Medulla oblongata (tissue), 1 donor: ENCODE measurements at regions not wholly inside any gene's neighbourhood (a gene's known extent, or its start where the extent isn't known, plus 50 kb on each side); places are given as distances from the start of the nearest gene placed in this dataset.

Experiments
- DNase-seq: peaks from one replicate; pipeline ENCODE4 v3.0.0-alpha.2; 2015; ENCODE audit errors: extremely low spot score

GRCh38 chr9:115730845-115731244, 422.7 kb upstream of the PAPPA start:
- no peak for DNase-seq

- DNase-seq = no peak
Observed at GRCh38 chr9:115733318-115734110, 420.1 kb upstream of the PAPPA start.

- no peak for DNase-seq
Observed at GRCh38 chr9:115739096-115739875, 414.3 kb upstream of the PAPPA start.

GRCh38 chr9:115740986-115741385, 412.6 kb upstream of the PAPPA start:
- DNase-seq = no peak

- no peak for DNase-seq
Observed at GRCh38 chr9:115743709-115744605, 409.6 kb upstream of the PAPPA start.

- DNase-seq = no peak
Observed at GRCh38 chr9:115746496-115746895, 407.1 kb upstream of the PAPPA start.

- DNase-seq = no peak
Observed at GRCh38 chr9:115747731-115748130, 405.9 kb upstream of the PAPPA start.

- no peak for DNase-seq
Observed at GRCh38 chr9:115756736-115757135, 396.9 kb upstream of the PAPPA start.

- DNase-seq = no peak
Observed at GRCh38 chr9:115757461-115757860, 396.1 kb upstream of the PAPPA start.

- no peak for DNase-seq
Observed at GRCh38 chr9:115758441-115758840, 395.1 kb upstream of the PAPPA start.

- no peak for DNase-seq
Observed at GRCh38 chr9:115759426-115759825, 394.2 kb upstream of the PAPPA start.

- no peak for DNase-seq
Observed at GRCh38 chr9:115764645-115765044, 388.9 kb upstream of the PAPPA start.

- DNase-seq = no peak
Observed at GRCh38 chr9:115765060-115765459, 388.5 kb upstream of the PAPPA start.

- DNase-seq = no peak
Observed at GRCh38 chr9:115766370-115766955, 387.1 kb upstream of the PAPPA start.

GRCh38 chr9:115770521-115770920, 383.1 kb upstream of the PAPPA start:
- DNase-seq = no peak

- DNase-seq = no peak
Observed at GRCh38 chr9:115775659-115776058, 377.9 kb upstream of the PAPPA start.

- DNase-seq = no peak
Observed at GRCh38 chr9:115777610-115778009, 376.0 kb upstream of the PAPPA start.

GRCh38 chr9:115781070-115781736, 372.4 kb upstream of the PAPPA start:
- DNase-seq = no peak

GRCh38 chr9:115786321-115786720, 367.3 kb upstream of the PAPPA start:
- DNase-seq = no peak

- no peak for DNase-seq
Observed at GRCh38 chr9:115790520-115790919, 363.1 kb upstream of the PAPPA start.

GRCh38 chr9:115794921-115795475, 358.6 kb upstream of the PAPPA start:
- DNase-seq = no peak
